GM10266 (cell line): ENCODE measurements at regions not wholly inside any gene's neighbourhood (a gene's known extent, or its start where the extent isn't known, plus 50 kb on each side); places are given as distances from the start of the nearest gene placed in this dataset.
"Not testable (repeated sequence)": the region's sequence is repeated elsewhere in the genome, so short reads cannot be mapped to it uniquely, and the experiment has no call there.

Experiments used
- DNase-seq: peaks from one replicate; pipeline ENCODE4 v3.0.0; 2012; ENCODE audit errors: extremely low spot score
- CTCF ChIP-seq: IDR thresholded peaks from 2 replicates; pipeline ENCODE4 v1.5.1; 2012; ENCODE audit warnings: mild to moderate bottlenecking, low read depth; ENCODE audit not compliant: control insufficient read depth, insufficient read depth; ENCODE audit errors: missing control alignments

- no peak for TF ChIP-seq CTCF
- no peak for DNase-seq
Observed at GRCh38 chr16:60675022-60675421, 1361.2 kb downstream of the CDH8 start.

GRCh38 chr16:60674241-60674640, 1362.0 kb downstream of the CDH8 start:
- TF ChIP-seq CTCF: no peak
- DNase-seq: no peak

- no peak for DNase-seq
- TF ChIP-seq CTCF: no peak
Observed at GRCh38 chr16:60655514-60656153, 1380.6 kb downstream of the CDH8 start.

GRCh38 chr16:60651346-60651745, 1384.9 kb downstream of the CDH8 start:
- no peak for DNase-seq
- no peak for TF ChIP-seq CTCF

- DNase-seq: no peak
- TF ChIP-seq CTCF: no peak
Observed at GRCh38 chr16:60648290-60648689, 1387.9 kb downstream of the CDH8 start.

- DNase-seq: not testable (repeated sequence)
Observed at GRCh38 chr16:60647388-60647787, 1388.8 kb downstream of the CDH8 start.

GRCh38 chr16:60646631-60647030, 1389.6 kb downstream of the CDH8 start:
- no peak for TF ChIP-seq CTCF
- no peak for DNase-seq

- DNase-seq: no peak
- no peak for TF ChIP-seq CTCF
Observed at GRCh38 chr16:60645541-60645940, 1390.7 kb downstream of the CDH8 start.
